Liver (tissue), 3 donors: ENCODE measurements at regions not wholly inside any gene's neighbourhood (a gene's known extent, or its start where the extent isn't known, plus 50 kb on each side); places are given as distances from the start of the nearest gene placed in this dataset.

Source experiments
- EGR1 ChIP-seq, 2 donors: IDR thresholded peaks; 2 replicates each; pipeline ENCODE4 v1.6.1; 2016 to 2018; ENCODE audit warnings: antibody characterized with exemption in 2 of 2, low read depth in 2 of 2
- FOXA1 ChIP-seq: IDR thresholded peaks from 2 replicates; pipeline ENCODE4 v1.6.1; 2016; ENCODE audit warnings: antibody characterized with exemption
- FOXA2 ChIP-seq: IDR thresholded peaks from 2 replicates; pipeline ENCODE4 v1.6.1; 2016; ENCODE audit warnings: antibody characterized with exemption
- HNF4G ChIP-seq: IDR thresholded peaks from 2 replicates; pipeline ENCODE4 v1.6.1; 2016; ENCODE audit warnings: antibody characterized with exemption
- JUND ChIP-seq, 2 donors: IDR thresholded peaks; 2 replicates each; pipeline ENCODE4 v1.6.1; 2016; ENCODE audit warnings: antibody characterized with exemption in 2 of 2
- RAD21 ChIP-seq, 2 donors: IDR thresholded peaks; 2 replicates each; pipeline ENCODE4 v1.6.1; 2016; ENCODE audit warnings: antibody characterized with exemption in 2 of 2, mild to moderate bottlenecking in 2 of 2
- SP1 ChIP-seq: IDR thresholded peaks from 2 replicates; pipeline ENCODE4 v1.6.1; 2018; ENCODE audit warnings: antibody characterized with exemption, mild to moderate bottlenecking
- TAF1 ChIP-seq: conservative IDR thresholded peaks from 2 replicates; pipeline ENCODE4 v1.6.1; 2016; ENCODE audit warnings: antibody characterized with exemption, mild to moderate bottlenecking
- YY1 ChIP-seq: IDR thresholded peaks from 2 replicates; pipeline ENCODE4 v1.6.1; 2016; ENCODE audit warnings: antibody characterized with exemption, mild to moderate bottlenecking
- TF ChIP-seq, protein P1 (sequence below): fragments of 150-350 bp; IDR thresholded peaks from 2 replicates; pipeline ENCODE4 v1.5.1; 2017; ENCODE audit warnings: improper control_type of control experiment, low read depth, low read length; ENCODE audit not compliant: missing input control
- TF ChIP-seq, protein P2 (sequence below): IDR thresholded peaks from 2 replicates; pipeline ENCODE4 v1.6.1; 2016; ENCODE audit warnings: antibody characterized with exemption, mild to moderate bottlenecking
- TF ChIP-seq, protein P3 (sequence below): IDR thresholded peaks from 2 replicates; pipeline ENCODE4 v1.6.1; 2016; ENCODE audit warnings: antibody characterized with exemption
- TF ChIP-seq, protein P4 (sequence below): IDR thresholded peaks from 2 replicates; pipeline ENCODE4 v1.6.1; 2016; ENCODE audit warnings: antibody characterized with exemption
- donor health status: healthy.
- donor health status: healthy.

DNA sequence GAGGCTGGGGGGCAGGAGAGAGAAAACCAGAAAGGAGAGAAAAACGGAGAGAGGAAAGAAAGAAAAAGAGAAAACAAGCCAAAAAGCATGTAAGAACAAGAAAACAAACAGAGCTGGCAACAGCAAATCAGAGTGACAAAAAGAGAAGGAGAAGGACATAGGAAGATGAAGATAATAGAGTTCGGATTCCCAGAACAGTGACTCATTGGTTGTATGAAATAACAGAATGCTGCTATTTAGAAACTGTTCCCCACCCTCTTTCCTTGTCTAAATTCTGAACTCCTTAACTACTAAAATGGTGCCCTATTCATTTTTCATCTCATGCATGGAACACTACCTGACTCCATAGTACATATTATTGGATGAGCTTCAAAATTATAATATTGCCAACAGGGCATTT lies 317.4 kb downstream of the C11orf87 start:
- no peak for TF ChIP-seq SP1
- TF ChIP-seq, protein P1, sequence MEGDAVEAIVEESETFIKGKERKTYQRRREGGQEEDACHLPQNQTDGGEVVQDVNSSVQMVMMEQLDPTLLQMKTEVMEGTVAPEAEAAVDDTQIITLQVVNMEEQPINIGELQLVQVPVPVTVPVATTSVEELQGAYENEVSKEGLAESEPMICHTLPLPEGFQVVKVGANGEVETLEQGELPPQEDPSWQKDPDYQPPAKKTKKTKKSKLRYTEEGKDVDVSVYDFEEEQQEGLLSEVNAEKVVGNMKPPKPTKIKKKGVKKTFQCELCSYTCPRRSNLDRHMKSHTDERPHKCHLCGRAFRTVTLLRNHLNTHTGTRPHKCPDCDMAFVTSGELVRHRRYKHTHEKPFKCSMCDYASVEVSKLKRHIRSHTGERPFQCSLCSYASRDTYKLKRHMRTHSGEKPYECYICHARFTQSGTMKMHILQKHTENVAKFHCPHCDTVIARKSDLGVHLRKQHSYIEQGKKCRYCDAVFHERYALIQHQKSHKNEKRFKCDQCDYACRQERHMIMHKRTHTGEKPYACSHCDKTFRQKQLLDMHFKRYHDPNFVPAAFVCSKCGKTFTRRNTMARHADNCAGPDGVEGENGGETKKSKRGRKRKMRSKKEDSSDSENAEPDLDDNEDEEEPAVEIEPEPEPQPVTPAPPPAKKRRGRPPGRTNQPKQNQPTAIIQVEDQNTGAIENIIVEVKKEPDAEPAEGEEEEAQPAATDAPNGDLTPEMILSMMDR = no peak
- TF ChIP-seq TAF1 = no peak
- TF ChIP-seq RAD21 (IDR thresholded peaks at IDR 0.05) = no peak
- TF ChIP-seq, protein P2, sequence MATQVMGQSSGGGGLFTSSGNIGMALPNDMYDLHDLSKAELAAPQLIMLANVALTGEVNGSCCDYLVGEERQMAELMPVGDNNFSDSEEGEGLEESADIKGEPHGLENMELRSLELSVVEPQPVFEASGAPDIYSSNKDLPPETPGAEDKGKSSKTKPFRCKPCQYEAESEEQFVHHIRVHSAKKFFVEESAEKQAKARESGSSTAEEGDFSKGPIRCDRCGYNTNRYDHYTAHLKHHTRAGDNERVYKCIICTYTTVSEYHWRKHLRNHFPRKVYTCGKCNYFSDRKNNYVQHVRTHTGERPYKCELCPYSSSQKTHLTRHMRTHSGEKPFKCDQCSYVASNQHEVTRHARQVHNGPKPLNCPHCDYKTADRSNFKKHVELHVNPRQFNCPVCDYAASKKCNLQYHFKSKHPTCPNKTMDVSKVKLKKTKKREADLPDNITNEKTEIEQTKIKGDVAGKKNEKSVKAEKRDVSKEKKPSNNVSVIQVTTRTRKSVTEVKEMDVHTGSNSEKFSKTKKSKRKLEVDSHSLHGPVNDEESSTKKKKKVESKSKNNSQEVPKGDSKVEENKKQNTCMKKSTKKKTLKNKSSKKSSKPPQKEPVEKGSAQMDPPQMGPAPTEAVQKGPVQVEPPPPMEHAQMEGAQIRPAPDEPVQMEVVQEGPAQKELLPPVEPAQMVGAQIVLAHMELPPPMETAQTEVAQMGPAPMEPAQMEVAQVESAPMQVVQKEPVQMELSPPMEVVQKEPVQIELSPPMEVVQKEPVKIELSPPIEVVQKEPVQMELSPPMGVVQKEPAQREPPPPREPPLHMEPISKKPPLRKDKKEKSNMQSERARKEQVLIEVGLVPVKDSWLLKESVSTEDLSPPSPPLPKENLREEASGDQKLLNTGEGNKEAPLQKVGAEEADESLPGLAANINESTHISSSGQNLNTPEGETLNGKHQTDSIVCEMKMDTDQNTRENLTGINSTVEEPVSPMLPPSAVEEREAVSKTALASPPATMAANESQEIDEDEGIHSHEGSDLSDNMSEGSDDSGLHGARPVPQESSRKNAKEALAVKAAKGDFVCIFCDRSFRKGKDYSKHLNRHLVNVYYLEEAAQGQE = no peak
- TF ChIP-seq, protein P3, sequence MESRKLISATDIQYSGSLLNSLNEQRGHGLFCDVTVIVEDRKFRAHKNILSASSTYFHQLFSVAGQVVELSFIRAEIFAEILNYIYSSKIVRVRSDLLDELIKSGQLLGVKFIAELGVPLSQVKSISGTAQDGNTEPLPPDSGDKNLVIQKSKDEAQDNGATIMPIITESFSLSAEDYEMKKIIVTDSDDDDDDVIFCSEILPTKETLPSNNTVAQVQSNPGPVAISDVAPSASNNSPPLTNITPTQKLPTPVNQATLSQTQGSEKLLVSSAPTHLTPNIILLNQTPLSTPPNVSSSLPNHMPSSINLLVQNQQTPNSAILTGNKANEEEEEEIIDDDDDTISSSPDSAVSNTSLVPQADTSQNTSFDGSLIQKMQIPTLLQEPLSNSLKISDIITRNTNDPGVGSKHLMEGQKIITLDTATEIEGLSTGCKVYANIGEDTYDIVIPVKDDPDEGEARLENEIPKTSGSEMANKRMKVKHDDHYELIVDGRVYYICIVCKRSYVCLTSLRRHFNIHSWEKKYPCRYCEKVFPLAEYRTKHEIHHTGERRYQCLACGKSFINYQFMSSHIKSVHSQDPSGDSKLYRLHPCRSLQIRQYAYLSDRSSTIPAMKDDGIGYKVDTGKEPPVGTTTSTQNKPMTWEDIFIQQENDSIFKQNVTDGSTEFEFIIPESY = no peak
- TF ChIP-seq, protein P4, sequence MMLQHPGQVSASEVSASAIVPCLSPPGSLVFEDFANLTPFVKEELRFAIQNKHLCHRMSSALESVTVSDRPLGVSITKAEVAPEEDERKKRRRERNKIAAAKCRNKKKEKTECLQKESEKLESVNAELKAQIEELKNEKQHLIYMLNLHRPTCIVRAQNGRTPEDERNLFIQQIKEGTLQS = no peak
- TF ChIP-seq FOXA2 = no peak
- TF ChIP-seq HNF4G = no peak
- TF ChIP-seq JUND (IDR thresholded peaks at IDR 0.05) = no peak
- TF ChIP-seq YY1 = no peak
- no peak for TF ChIP-seq FOXA1
- TF ChIP-seq EGR1 (IDR thresholded peaks at IDR 0.05; ENCODE audit: low read depth in 2 of 2) = no peak
